ENCODE measurements at regions not wholly inside any gene's neighbourhood (a gene's known extent, or its start where the extent isn't known, plus 50 kb on each side); places are given as distances from the start of the nearest gene placed in this dataset.
"Not testable (repeated sequence)": the region's sequence is repeated elsewhere in the genome, so short reads cannot be mapped to it uniquely, and the experiment has no call there.

GRCh38 chr15:95017666-95018328, 786.4 kb downstream of the MCTP2 start:
- no peak for DNase-seq (ENCODE audit: low read depth)

GRCh38 chr15:95018888-95019545, 787.7 kb downstream of the MCTP2 start:
- no peak for DNase-seq (ENCODE audit: low read depth)

GRCh38 chr15:95019907-95020306, 788.5 kb downstream of the MCTP2 start:
- DNase-seq (ENCODE audit: low read depth) = no peak

- DNase-seq (ENCODE audit: low read depth) = no peak
Measured at GRCh38 chr15:95021816-95022215, 790.5 kb downstream of the MCTP2 start.

GRCh38 chr15:95024351-95024750, 793.0 kb downstream of the MCTP2 start:
- DNase-seq (ENCODE audit: low read depth) = no peak

GRCh38 chr15:95025924-95026728, 794.8 kb downstream of the MCTP2 start:
- no peak for DNase-seq (ENCODE audit: low read depth)

- no peak for DNase-seq (ENCODE audit: low read depth)
Measured at GRCh38 chr15:95027981-95028380, 796.6 kb downstream of the MCTP2 start.

- no peak for DNase-seq (ENCODE audit: low read depth)
Measured at GRCh38 chr15:95032156-95032555, 800.8 kb downstream of the MCTP2 start.

- no peak for DNase-seq (ENCODE audit: low read depth)
Measured at GRCh38 chr15:95035106-95035505, 803.7 kb downstream of the MCTP2 start.

- DNase-seq (ENCODE audit: low read depth) = no peak
Measured at GRCh38 chr15:95041297-95041696, 809.9 kb downstream of the MCTP2 start.

GRCh38 chr15:95043236-95043932, 812.0 kb downstream of the MCTP2 start:
- not testable (repeated sequence) for DNase-seq (ENCODE audit: low read depth)

- no peak for DNase-seq (ENCODE audit: low read depth)
Measured at GRCh38 chr15:95043933-95044313, 812.6 kb downstream of the MCTP2 start.

- DNase-seq (ENCODE audit: low read depth) = no peak
Measured at GRCh38 chr15:95044745-95045417, 813.5 kb downstream of the MCTP2 start.

- no peak for DNase-seq (ENCODE audit: low read depth)
Measured at GRCh38 chr15:95051861-95052260, 820.5 kb downstream of the MCTP2 start.

GRCh38 chr15:95059346-95059905, 828.1 kb downstream of the MCTP2 start:
- no peak for DNase-seq (ENCODE audit: low read depth)

GRCh38 chr15:95068701-95069521, 837.5 kb downstream of the MCTP2 start:
- no peak for DNase-seq (ENCODE audit: low read depth)

GRCh38 chr15:95075792-95076677, 844.7 kb downstream of the MCTP2 start:
- no peak for DNase-seq (ENCODE audit: low read depth)

- no peak for DNase-seq (ENCODE audit: low read depth)
Measured at GRCh38 chr15:95076678-95076990, 845.3 kb downstream of the MCTP2 start.

GRCh38 chr15:95078003-95078402, 846.6 kb downstream of the MCTP2 start:
- DNase-seq (ENCODE audit: low read depth) = no peak

GRCh38 chr15:95080228-95080627, 848.9 kb downstream of the MCTP2 start:
- not testable (repeated sequence) for DNase-seq (ENCODE audit: low read depth)

All from activated T-cell treated with anti-CD3 and anti-CD28 coated beads for 48 hours (primary cell).